Astrocyte (in vitro differentiated cells and primary cell): ENCODE measurements at regions not wholly inside any gene's neighbourhood (a gene's known extent, or its start where the extent isn't known, plus 50 kb on each side); places are given as distances from the start of the nearest gene placed in this dataset.

ENCODE experiments used
- EZH2 ChIP-seq: IDR thresholded peaks from 2 replicates; pipeline ENCODE4 v1.6.1; 2012; ENCODE audit warnings: mild to moderate bottlenecking, low read length, inconsistent platforms; ENCODE audit not compliant: insufficient read depth
- TF ChIP-seq, protein P1 (sequence below): IDR thresholded peaks from 2 replicates; pipeline ENCODE4 v1.5.1; 2011; ENCODE audit warnings: low read depth, mild to moderate bottlenecking, inconsistent platforms, low read length, moderate library complexity; ENCODE audit not compliant: insufficient read depth

DNA sequence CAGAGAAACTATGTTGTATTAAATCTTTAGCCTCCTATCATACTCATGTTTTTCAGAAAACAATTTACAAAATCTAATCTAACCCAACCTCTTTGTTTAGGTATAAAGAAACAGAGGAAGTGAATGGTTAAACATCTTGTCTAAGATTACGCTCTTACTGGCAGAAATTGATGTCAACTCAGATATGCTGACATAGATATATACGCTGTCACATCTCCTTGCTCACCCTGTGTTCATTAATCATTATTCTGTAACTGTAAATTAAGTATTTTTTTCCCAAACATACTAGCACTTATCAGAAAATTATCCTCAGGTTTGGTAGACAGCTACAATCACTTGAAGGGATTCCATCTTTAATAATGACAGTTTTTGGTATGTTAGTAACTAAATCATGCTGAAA lies 1127.6 kb upstream of the SEL1L start:
- TF ChIP-seq, protein P1, sequence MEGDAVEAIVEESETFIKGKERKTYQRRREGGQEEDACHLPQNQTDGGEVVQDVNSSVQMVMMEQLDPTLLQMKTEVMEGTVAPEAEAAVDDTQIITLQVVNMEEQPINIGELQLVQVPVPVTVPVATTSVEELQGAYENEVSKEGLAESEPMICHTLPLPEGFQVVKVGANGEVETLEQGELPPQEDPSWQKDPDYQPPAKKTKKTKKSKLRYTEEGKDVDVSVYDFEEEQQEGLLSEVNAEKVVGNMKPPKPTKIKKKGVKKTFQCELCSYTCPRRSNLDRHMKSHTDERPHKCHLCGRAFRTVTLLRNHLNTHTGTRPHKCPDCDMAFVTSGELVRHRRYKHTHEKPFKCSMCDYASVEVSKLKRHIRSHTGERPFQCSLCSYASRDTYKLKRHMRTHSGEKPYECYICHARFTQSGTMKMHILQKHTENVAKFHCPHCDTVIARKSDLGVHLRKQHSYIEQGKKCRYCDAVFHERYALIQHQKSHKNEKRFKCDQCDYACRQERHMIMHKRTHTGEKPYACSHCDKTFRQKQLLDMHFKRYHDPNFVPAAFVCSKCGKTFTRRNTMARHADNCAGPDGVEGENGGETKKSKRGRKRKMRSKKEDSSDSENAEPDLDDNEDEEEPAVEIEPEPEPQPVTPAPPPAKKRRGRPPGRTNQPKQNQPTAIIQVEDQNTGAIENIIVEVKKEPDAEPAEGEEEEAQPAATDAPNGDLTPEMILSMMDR = no peak
- no peak for TF ChIP-seq EZH2
